ENCODE measurements at regions not wholly inside any gene's neighbourhood (a gene's known extent, or its start where the extent isn't known, plus 50 kb on each side); places are given as distances from the start of the nearest gene placed in this dataset.

GRCh38 chr9:89821081-89821480, 216.3 kb downstream of the GADD45G start:
- ATAC-seq (peak; percentile 81), DNase-seq (ENCODE audit: low spot score) (peak; percentile 55)
- Histone ChIP-seq H4K20me1 (replicated peaks; ENCODE audit: insufficient read depth) (no peaks in the 10 kb centered on the region), H3K27me3 (ENCODE audit: insufficient read depth) (no peaks in the 10 kb centered on the region), H3K9me2 (ENCODE audit: insufficient read depth) (peaks cover 10% of the 10 kb centered on the region; the same call in 1 of the 2 replicates), H3K4me3 (no peak overlapping the region), H3K27ac (ENCODE audit: low read depth) (no peak overlapping the region), H3K79me2 (replicated peaks; ENCODE audit: insufficient read depth) (no peaks in the 10 kb centered on the region), H3K4me1 (ENCODE audit: insufficient read depth) (no peaks in the 10 kb centered on the region), H2AFZ (no peak overlapping the region), H3K4me2 (no peak overlapping the region), H3F3A (replicated peaks; ENCODE audit: low read depth) (no peaks in the 10 kb centered on the region), H3K36me3 (ENCODE audit: insufficient read depth) (no peaks in the 10 kb centered on the region)
- no peaks in the 10 kb centered on the region for H3K27me3 Mint-ChIP-seq (ENCODE audit: insufficient read depth, low read depth, poor library complexity)
- no peak for TF ChIP-seq ETS1 (IDR thresholded peaks at IDR 0.05)
- 0 out of 2 replicates have a peak, but pooled peaks have one; percentile 21 for TF ChIP-seq ZNF462 (CRISPR knock-in tag; IDR thresholded peaks at IDR 0.05)
- no peak overlapping the region for H3K27ac Mint-ChIP-seq
- H3K4me1 Mint-ChIP-seq: peaks cover 4% of the 10 kb centered on the region; the same call in 2 of the 3 replicates
- no peaks in the 10 kb centered on the region for H3K9me3 Mint-ChIP-seq
- no peaks in the 10 kb centered on the region for H3K36me3 Mint-ChIP-seq (ENCODE audit: low read depth)
- no peak overlapping the region for H3K4me3 Mint-ChIP-seq

- Histone ChIP-seq H3K4me2 (no peak overlapping the region), H3K9me2 (ENCODE audit: insufficient read depth) (peaks cover 8% of the 10 kb centered on the region; the same call in 1 of the 2 replicates), H2AFZ (no peak overlapping the region), H3K4me1 (ENCODE audit: insufficient read depth) (no peaks in the 10 kb centered on the region), H3K79me2 (replicated peaks; ENCODE audit: insufficient read depth) (no peaks in the 10 kb centered on the region), H3K36me3 (ENCODE audit: insufficient read depth) (no peaks in the 10 kb centered on the region), H3F3A (replicated peaks; ENCODE audit: low read depth) (no peaks in the 10 kb centered on the region), H3K4me3 (no peak overlapping the region), H3K27ac (ENCODE audit: low read depth) (no peak overlapping the region), H4K20me1 (replicated peaks; ENCODE audit: insufficient read depth) (0 out of 2 replicates have a peak, but pooled peaks cover 3% of the 10 kb centered on the region), H3K27me3 (ENCODE audit: insufficient read depth) (no peaks in the 10 kb centered on the region)
- no peaks in the 10 kb centered on the region for H3K9me3 Mint-ChIP-seq
- H3K4me1 Mint-ChIP-seq: peaks cover 4% of the 10 kb centered on the region; the same call in 2 of the 3 replicates
- no peak overlapping the region for H3K27ac Mint-ChIP-seq
- DNase-seq (ENCODE audit: low spot score): no peak
- ATAC-seq: no peak
- no peak overlapping the region for H3K4me3 Mint-ChIP-seq
- H3K36me3 Mint-ChIP-seq (ENCODE audit: low read depth): no peaks in the 10 kb centered on the region
- H3K27me3 Mint-ChIP-seq (ENCODE audit: insufficient read depth, low read depth, poor library complexity): no peaks in the 10 kb centered on the region
- TF ChIP-seq CREB1 (CRISPR knock-in tag; IDR thresholded peaks at IDR 0.05; ENCODE audit: low read depth) (no peak), JUNB (IDR thresholded peaks at IDR 0.05; ENCODE audit: unreplicated experiment) (no peak), REST (IDR thresholded peaks at IDR 0.05; ENCODE audit: unreplicated experiment) (no peak), EZH2 (IDR thresholded peaks at IDR 0.05; ENCODE audit: low read depth, unreplicated experiment) (no peak), STAT1 (IDR thresholded peaks at IDR 0.05; ENCODE audit: unreplicated experiment) (no peak), ETS1 (IDR thresholded peaks at IDR 0.05) (no peak)
Observed at GRCh38 chr9:89822996-89823395, 218.2 kb downstream of the GADD45G start.

All from GM23338 (cell line).